ENCODE measurements at regions not wholly inside any gene's neighbourhood (a gene's known extent, or its start where the extent isn't known, plus 50 kb on each side); places are given as distances from the start of the nearest gene placed in this dataset.

DNA sequence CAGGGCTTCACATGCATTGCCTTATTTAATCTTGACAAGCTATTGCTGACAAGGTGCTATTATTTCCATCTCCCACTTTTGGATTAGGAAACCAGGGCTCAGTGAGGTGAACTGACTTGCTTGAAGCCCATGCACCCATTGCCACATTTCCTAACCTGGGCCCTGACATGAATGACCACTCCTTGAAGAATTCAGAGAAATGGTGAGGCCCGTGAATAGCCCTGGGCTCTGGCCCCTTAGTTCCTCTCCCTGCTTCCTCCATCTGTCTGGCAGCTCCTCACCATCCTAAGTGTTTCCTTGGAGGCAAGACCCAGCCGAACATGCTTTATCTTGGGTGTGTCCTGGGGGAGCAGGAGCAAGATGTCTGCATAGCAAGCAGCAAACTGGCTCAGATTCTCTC, 56.1 kb upstream of the NECTIN1 start:
- H3K9me2 ChIP-seq (ENCODE audit: insufficient read depth) = no peaks in the 10 kb centered on the region
- H2AFZ ChIP-seq = no peak overlapping the region
- no peak overlapping the region for H3K4me3 ChIP-seq
- 32 to 41% methylated on average over 2 of the region's 2 CpGs for WGBS, 2 experiments (ENCODE audit: low coverage in 1 of 2, low lambda C conversion rate in 2 of 2, missing lambda C conversion rate in 2 of 2)
- no peaks in the 10 kb centered on the region for H4K20me1 ChIP-seq (ENCODE audit: insufficient read depth)
- H3K4me2 ChIP-seq (ENCODE audit: unreplicated experiment) = no peak overlapping the region
- no peak for DNase-seq
- H3K9me3 ChIP-seq (ENCODE audit: low read depth) = no peaks in the 10 kb centered on the region
- no peaks in the 10 kb centered on the region for H3F3A ChIP-seq (ENCODE audit: insufficient read depth)
- no peaks in the 10 kb centered on the region for H3K36me3 ChIP-seq (ENCODE audit: low read depth)
- in situ Hi-C loops (cut with MboI) = no loop called here
- H3K4me1 ChIP-seq (ENCODE audit: insufficient read depth) = peaks cover 4% of the 10 kb centered on the region; the same call in 1 of the 2 replicates
- no peak overlapping the region for H3K27ac ChIP-seq
- H3K9ac ChIP-seq = no peak overlapping the region
- peaks cover 3% of the 10 kb centered on the region; the same call in 1 of the 2 replicates for H3K27me3 ChIP-seq (replicated peaks; ENCODE audit: insufficient read depth)
- no peaks in the 10 kb centered on the region for H3K79me2 ChIP-seq (ENCODE audit: insufficient read depth)
- TF ChIP-seq EZH2 (IDR thresholded peaks at IDR 0.05; ENCODE audit: insufficient read depth, poor library complexity, severe bottlenecking) (no peak), EZH2phosphoT487 (IDR thresholded peaks at IDR 0.05; ENCODE audit: insufficient read depth, low read depth) (no peak)

DNA sequence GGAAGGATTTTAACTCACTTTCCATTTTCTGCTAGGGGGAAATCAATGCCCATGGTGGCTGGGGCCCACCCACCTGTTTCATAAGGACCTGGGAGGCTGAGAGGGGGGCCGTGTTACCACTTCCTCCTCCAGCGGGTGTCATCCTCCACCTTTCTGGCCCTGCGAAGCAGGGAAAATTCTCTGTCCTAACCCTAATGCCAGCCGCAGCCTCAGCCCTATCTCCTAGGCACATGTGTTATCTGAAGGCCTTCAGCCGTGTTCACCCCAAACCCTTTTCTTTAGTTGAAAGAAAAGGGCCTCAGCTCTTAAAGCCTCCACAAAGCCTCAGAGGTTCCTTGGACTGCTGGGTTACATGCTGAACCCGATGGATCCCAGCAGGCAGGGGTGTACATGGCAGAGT, 55.4 kb upstream of the NECTIN1 start:
- no peak for TF ChIP-seq EZH2 (IDR thresholded peaks at IDR 0.05; ENCODE audit: insufficient read depth, poor library complexity, severe bottlenecking)
- Histone ChIP-seq H3K9me3 (ENCODE audit: low read depth) (no peaks in the 10 kb centered on the region), H2AFZ (no peak overlapping the region), H3K27me3 (replicated peaks; ENCODE audit: insufficient read depth) (peaks cover 8% of the 10 kb centered on the region; the same call in 1 of the 2 replicates), H3K4me3 (no peak overlapping the region), H3K9ac (no peak overlapping the region), H3K36me3 (ENCODE audit: low read depth) (no peaks in the 10 kb centered on the region), H3F3A (ENCODE audit: insufficient read depth) (no peaks in the 10 kb centered on the region), H3K4me1 (ENCODE audit: insufficient read depth) (peaks cover 4% of the 10 kb centered on the region; the same call in 1 of the 2 replicates), H4K20me1 (ENCODE audit: insufficient read depth) (no peaks in the 10 kb centered on the region), H3K79me2 (ENCODE audit: insufficient read depth) (no peaks in the 10 kb centered on the region), H3K4me2 (ENCODE audit: unreplicated experiment) (no peak overlapping the region), H3K27ac (no peak overlapping the region), H3K9me2 (ENCODE audit: insufficient read depth) (no peaks in the 10 kb centered on the region)
- 70 to 72% methylated on average over 6 of the region's 6 CpGs for WGBS, 2 experiments (ENCODE audit: low coverage in 1 of 2, low lambda C conversion rate in 2 of 2, missing lambda C conversion rate in 2 of 2)
- in situ Hi-C loops (cut with MboI) = no loop called here
- no peak for DNase-seq

DNA sequence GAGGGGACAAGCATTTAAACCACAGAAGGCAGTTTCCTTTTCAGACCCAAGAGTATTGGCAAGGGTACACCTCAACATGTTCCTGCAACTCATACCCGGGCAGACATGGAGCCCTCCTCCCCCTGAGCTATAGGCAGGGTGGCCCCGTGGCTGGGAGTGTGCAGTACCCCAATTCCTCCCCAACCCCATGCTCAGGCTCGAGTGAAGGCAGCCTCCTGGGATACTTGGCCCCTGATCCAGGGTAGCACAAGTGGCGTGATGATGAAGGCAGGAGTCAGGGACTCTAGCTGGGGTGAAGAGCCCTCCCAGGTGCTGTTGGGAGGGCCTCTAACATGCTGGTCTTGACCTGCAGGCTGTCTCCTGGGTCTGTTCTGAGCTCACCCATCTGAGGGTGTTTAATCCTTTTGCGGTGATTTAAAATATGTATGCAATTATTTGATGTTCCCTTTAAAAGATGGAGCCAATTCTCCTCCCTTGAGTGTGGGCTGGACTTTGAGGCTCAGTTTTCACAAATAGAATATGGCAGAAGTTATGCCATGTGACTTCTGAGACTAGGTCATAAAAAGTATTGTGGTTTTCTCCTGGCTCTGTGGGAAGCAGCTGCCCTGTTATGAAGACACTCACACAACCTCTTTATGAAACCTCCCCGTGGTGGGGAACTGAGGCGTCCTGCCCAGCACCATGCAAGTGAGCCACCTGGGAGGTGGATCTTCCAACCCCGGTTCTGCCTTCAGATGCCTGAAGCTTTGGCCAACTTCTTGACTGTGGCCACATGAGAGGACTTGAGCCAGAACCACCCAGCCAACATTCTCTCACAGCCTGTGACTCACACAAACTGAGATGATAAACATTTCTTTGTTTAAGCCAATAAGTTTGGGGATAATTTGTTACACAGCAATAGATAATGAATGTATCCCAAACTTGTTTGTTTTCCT, 54.7 kb upstream of the NECTIN1 start:
- H3K36me3 ChIP-seq (ENCODE audit: low read depth) = no peaks in the 10 kb centered on the region
- no peak overlapping the region for H3K4me2 ChIP-seq (ENCODE audit: unreplicated experiment)
- in situ Hi-C loops (cut with MboI) = no loop called here
- H4K20me1 ChIP-seq (ENCODE audit: insufficient read depth) = no peaks in the 10 kb centered on the region
- H3K27me3 ChIP-seq (replicated peaks; ENCODE audit: insufficient read depth) = peaks cover 8% of the 10 kb centered on the region; the same call in 1 of the 2 replicates
- no peak overlapping the region for H2AFZ ChIP-seq
- H3K4me3 ChIP-seq = no peak overlapping the region
- H3K4me1 ChIP-seq (ENCODE audit: insufficient read depth) = peaks cover 4% of the 10 kb centered on the region; the same call in 1 of the 2 replicates
- no peak overlapping the region for H3K27ac ChIP-seq
- no peak overlapping the region for H3K9ac ChIP-seq
- whole genome bisulfite sequencing, 2 experiments (ENCODE audit: low coverage in 1 of 2, low lambda C conversion rate in 2 of 2, missing lambda C conversion rate in 2 of 2) = 59 to 65% methylated on average over 8 of the region's 8 CpGs
- no peaks in the 10 kb centered on the region for H3K9me2 ChIP-seq (ENCODE audit: insufficient read depth)
- TF ChIP-seq EZH2phosphoT487 (IDR thresholded peaks at IDR 0.05; ENCODE audit: insufficient read depth, low read depth) = no peak
- no peak for TF ChIP-seq EZH2 (IDR thresholded peaks at IDR 0.05; ENCODE audit: insufficient read depth, poor library complexity, severe bottlenecking)
- no peaks in the 10 kb centered on the region for H3K9me3 ChIP-seq (ENCODE audit: low read depth)
- DNase-seq = peak; percentile 64
- H3F3A ChIP-seq (ENCODE audit: insufficient read depth) = no peaks in the 10 kb centered on the region
- no peaks in the 10 kb centered on the region for H3K79me2 ChIP-seq (ENCODE audit: insufficient read depth)

DNA sequence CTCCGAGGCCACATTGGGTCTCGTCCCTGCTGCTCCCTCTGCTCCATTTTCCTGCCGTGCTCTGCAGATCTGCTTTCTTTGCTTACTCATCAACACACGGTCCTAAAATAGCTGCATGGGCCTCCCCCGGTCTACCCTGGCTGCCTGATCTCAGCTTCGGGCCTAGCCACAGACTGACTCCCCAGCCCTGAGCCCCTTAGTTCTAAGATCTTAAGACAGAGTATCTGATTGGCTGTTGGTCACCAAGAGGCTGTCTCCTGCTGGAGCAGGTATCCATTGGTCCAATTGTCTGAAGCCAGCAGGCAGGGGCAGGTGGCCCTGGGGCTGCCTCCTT, 53.7 kb upstream of the NECTIN1 start:
- no peaks in the 10 kb centered on the region for H3F3A ChIP-seq (ENCODE audit: insufficient read depth)
- no peaks in the 10 kb centered on the region for H4K20me1 ChIP-seq (ENCODE audit: insufficient read depth)
- peak overlapping the region; percentile 18 for H3K4me2 ChIP-seq (ENCODE audit: unreplicated experiment)
- in situ Hi-C loops (cut with MboI) = no loop called here
- no peak overlapping the region for H3K27ac ChIP-seq
- H2AFZ ChIP-seq = no peak overlapping the region
- no peaks in the 10 kb centered on the region for H3K79me2 ChIP-seq (ENCODE audit: insufficient read depth)
- DNase-seq = peak; percentile 66
- H3K4me1 ChIP-seq (ENCODE audit: insufficient read depth) = peaks cover 4% of the 10 kb centered on the region; the same call in 1 of the 2 replicates
- H3K4me3 ChIP-seq = no peak overlapping the region
- H3K9me2 ChIP-seq (ENCODE audit: insufficient read depth) = no peaks in the 10 kb centered on the region
- WGBS, 2 experiments (ENCODE audit: low coverage in 1 of 2, low lambda C conversion rate in 2 of 2, missing lambda C conversion rate in 2 of 2) = 29 to 42% methylated on average over 6 of the region's 6 CpGs
- H3K9ac ChIP-seq = no peak overlapping the region
- H3K9me3 ChIP-seq (ENCODE audit: low read depth) = no peaks in the 10 kb centered on the region
- TF ChIP-seq EZH2 (IDR thresholded peaks at IDR 0.05; ENCODE audit: insufficient read depth, poor library complexity, severe bottlenecking) = no peak
- no peak for TF ChIP-seq EZH2phosphoT487 (IDR thresholded peaks at IDR 0.05; ENCODE audit: insufficient read depth, low read depth)
- H3K36me3 ChIP-seq (ENCODE audit: low read depth) = no peaks in the 10 kb centered on the region
- peaks cover 9% of the 10 kb centered on the region; the same call in 1 of the 2 replicates for H3K27me3 ChIP-seq (replicated peaks; ENCODE audit: insufficient read depth)

All from GM23248 (cell line).